Rectal smooth muscle tissue (tissue), 1 donor: ENCODE measurements at regions not wholly inside any gene's neighbourhood (a gene's known extent, or its start where the extent isn't known, plus 50 kb on each side); places are given as distances from the start of the nearest gene placed in this dataset.

ENCODE experiments used
- H3K27ac ChIP-seq: one replicate; pipeline ENCODE4 v1.7.0; 2013; ENCODE audit warnings: low read depth, low read length, inconsistent platforms
- H3K27me3 ChIP-seq: one replicate; pipeline ENCODE4 v1.7.0; 2013; ENCODE audit warnings: low read length; ENCODE audit not compliant: control insufficient read depth, insufficient read depth
- H3K36me3 ChIP-seq: one replicate; pipeline ENCODE4 v1.7.0; 2013; ENCODE audit warnings: low read length; ENCODE audit not compliant: control insufficient read depth, insufficient read depth
- H3K4me1 ChIP-seq: one replicate; pipeline ENCODE4 v1.7.0; 2013; ENCODE audit warnings: low read length; ENCODE audit not compliant: control insufficient read depth, insufficient read depth
- H3K4me3 ChIP-seq: one replicate; pipeline ENCODE4 v1.7.0; 2013; ENCODE audit warnings: low read length
- H3K9ac ChIP-seq: one replicate; pipeline ENCODE4 v1.7.0; 2013; ENCODE audit warnings: low read length

- H3K4me1 ChIP-seq = no peaks in the 10 kb centered on the region
- H3K9ac ChIP-seq = no peak overlapping the region
- H3K27me3 ChIP-seq = no peaks in the 10 kb centered on the region
- H3K4me3 ChIP-seq = no peak overlapping the region
- H3K36me3 ChIP-seq = no peaks in the 10 kb centered on the region
- no peak overlapping the region for H3K27ac ChIP-seq
These were observed 264.0 kb downstream of the FOXA2 start for GRCh38 chr20:22320245-22320915.

GRCh38 chr20:22315771-22316170 is 268.6 kb downstream of the FOXA2 start:
- Histone ChIP-seq H3K4me3 (no peak overlapping the region), H3K27ac (no peak overlapping the region), H3K36me3 (no peaks in the 10 kb centered on the region), H3K4me1 (no peaks in the 10 kb centered on the region), H3K9ac (no peak overlapping the region), H3K27me3 (no peaks in the 10 kb centered on the region)

- no peak overlapping the region for H3K9ac ChIP-seq
- no peaks in the 10 kb centered on the region for H3K27me3 ChIP-seq
- H3K4me1 ChIP-seq = no peaks in the 10 kb centered on the region
- no peak overlapping the region for H3K27ac ChIP-seq
- H3K4me3 ChIP-seq = no peak overlapping the region
- H3K36me3 ChIP-seq = no peaks in the 10 kb centered on the region
These were observed 269.3 kb downstream of the FOXA2 start for GRCh38 chr20:22315073-22315472.

GRCh38 chr20:22312744-22313346 is 271.5 kb downstream of the FOXA2 start:
- Histone ChIP-seq H3K4me1 (no peaks in the 10 kb centered on the region), H3K27me3 (no peaks in the 10 kb centered on the region)

GRCh38 chr20:22308934-22309333 is 275.4 kb downstream of the FOXA2 start:
- Histone ChIP-seq H3K36me3 (no peaks in the 10 kb centered on the region), H3K4me1 (no peaks in the 10 kb centered on the region), H3K4me3 (no peak overlapping the region), H3K9ac (no peak overlapping the region), H3K27ac (no peak overlapping the region), H3K27me3 (no peaks in the 10 kb centered on the region)

More at GRCh38 chr20:22312744-22313346, 271.5 kb downstream of the FOXA2 start:
- Histone ChIP-seq H3K36me3 (no peaks in the 10 kb centered on the region), H3K27ac (no peak overlapping the region), H3K9ac (no peak overlapping the region), H3K4me3 (no peak overlapping the region)

GRCh38 chr20:22307409-22307808 is 277.0 kb downstream of the FOXA2 start:
- no peaks in the 10 kb centered on the region for H3K27me3 ChIP-seq
- H3K27ac ChIP-seq = no peak overlapping the region
- H3K9ac ChIP-seq = no peak overlapping the region
- H3K36me3 ChIP-seq = no peaks in the 10 kb centered on the region
- no peak overlapping the region for H3K4me3 ChIP-seq
- no peaks in the 10 kb centered on the region for H3K4me1 ChIP-seq

GRCh38 chr20:22305381-22305780 is 279.0 kb downstream of the FOXA2 start:
- Histone ChIP-seq H3K4me1 (no peaks in the 10 kb centered on the region), H3K9ac (no peak overlapping the region), H3K4me3 (no peak overlapping the region), H3K27me3 (no peaks in the 10 kb centered on the region), H3K27ac (no peak overlapping the region), H3K36me3 (no peaks in the 10 kb centered on the region)

- Histone ChIP-seq H3K27ac (no peak overlapping the region), H3K4me1 (no peaks in the 10 kb centered on the region), H3K27me3 (no peaks in the 10 kb centered on the region), H3K36me3 (no peaks in the 10 kb centered on the region), H3K4me3 (no peak overlapping the region), H3K9ac (no peak overlapping the region)
These were observed 280.8 kb downstream of the FOXA2 start for GRCh38 chr20:22303523-22303922.

GRCh38 chr20:22302039-22302438 is 282.3 kb downstream of the FOXA2 start:
- no peak overlapping the region for H3K27ac ChIP-seq
- H3K4me3 ChIP-seq = no peak overlapping the region
- no peak overlapping the region for H3K9ac ChIP-seq
- H3K27me3 ChIP-seq = no peaks in the 10 kb centered on the region
- H3K36me3 ChIP-seq = no peaks in the 10 kb centered on the region
- H3K4me1 ChIP-seq = no peaks in the 10 kb centered on the region

- Histone ChIP-seq H3K27me3 (no peaks in the 10 kb centered on the region), H3K9ac (no peak overlapping the region), H3K27ac (no peak overlapping the region), H3K36me3 (no peaks in the 10 kb centered on the region), H3K4me1 (no peaks in the 10 kb centered on the region), H3K4me3 (no peak overlapping the region)
These were observed 290.5 kb downstream of the FOXA2 start for GRCh38 chr20:22293886-22294285.

GRCh38 chr20:22289442-22289841 is 294.9 kb downstream of the FOXA2 start:
- Histone ChIP-seq H3K27ac (no peak overlapping the region), H3K4me1 (no peaks in the 10 kb centered on the region), H3K4me3 (no peak overlapping the region), H3K27me3 (no peaks in the 10 kb centered on the region), H3K9ac (no peak overlapping the region), H3K36me3 (no peaks in the 10 kb centered on the region)

- Histone ChIP-seq H3K4me1 (no peaks in the 10 kb centered on the region), H3K9ac (no peak overlapping the region), H3K27ac (no peak overlapping the region), H3K36me3 (no peaks in the 10 kb centered on the region), H3K4me3 (no peak overlapping the region), H3K27me3 (no peaks in the 10 kb centered on the region)
These were observed 295.4 kb downstream of the FOXA2 start for GRCh38 chr20:22288957-22289356.

- H3K4me1 ChIP-seq = no peaks in the 10 kb centered on the region
- no peaks in the 10 kb centered on the region for H3K27me3 ChIP-seq
- no peaks in the 10 kb centered on the region for H3K36me3 ChIP-seq
- H3K4me3 ChIP-seq = no peak overlapping the region
- no peak overlapping the region for H3K27ac ChIP-seq
- no peak overlapping the region for H3K9ac ChIP-seq
These were observed 296.2 kb downstream of the FOXA2 start for GRCh38 chr20:22288156-22288555.
